AG04450 (cell line): ENCODE measurements at regions not wholly inside any gene's neighbourhood (a gene's known extent, or its start where the extent isn't known, plus 50 kb on each side); places are given as distances from the start of the nearest gene placed in this dataset.

Experiments used
- CTCF ChIA-PET: fragments of 300-600, 350-600 bp; formaldehyde crosslinking; extraction: SDS; loops from one replicate; lab custom pipeline; 2022; ENCODE audit warnings: antibody characterized with exemption, inconsistent platforms; lab: Charles Lee
- POLR2A ChIA-PET: fragments of 350-600 bp; formaldehyde crosslinking; extraction: SDS; loops from one replicate; lab custom pipeline; 2021; ENCODE audit warnings: antibody characterized with exemption, inconsistent platforms; lab: Yijun Ruan, JAX
- DNase-seq: peaks from one replicate; pipeline ENCODE4 v3.0.0-alpha.2; 2011; ENCODE audit warnings: low read depth, low spot score
- H3K27ac ChIP-seq: one replicate; pipeline ENCODE4 v1.5.1; 2012; ENCODE audit warnings: low read depth, low read length, control low read depth
- H3K27me3 ChIP-seq: one replicate; pipeline ENCODE4 v1.6.0; 2012; ENCODE audit warnings: low read length; ENCODE audit not compliant: control insufficient read depth, insufficient read depth
- H3K4me3 ChIP-seq: 2 replicates; pipeline ENCODE4 v1.5.1; 2011; ENCODE audit warnings: mild to moderate bottlenecking, low read depth, low read length, control low read depth
- H3K9me3 ChIP-seq: 2 replicates; pipeline ENCODE4 v1.5.1; 2012; ENCODE audit warnings: low read length; ENCODE audit not compliant: control insufficient read depth, insufficient read depth
- CTCF ChIP-seq: IDR thresholded peaks from 2 replicates; pipeline ENCODE4 v1.5.1; 2011; ENCODE audit warnings: low read depth, low read length, control low read depth, inconsistent platforms

- H3K27me3 ChIP-seq, result peaks cover 26% of the 10 kb centered on the region
- POLR2A ChIA-PET, result no interaction called here
- DNase-seq, result no peak
- H3K9me3 ChIP-seq, result no peaks in the 10 kb centered on the region
- CTCF ChIA-PET, result interaction anchor here (1.7 kb wide), 1 partner anchor 149 kb away, joined by 7 read pairs; no protein-coding TSS in a partner anchor
- no peak overlapping the region for H3K4me3 ChIP-seq
- H3K27ac ChIP-seq, result no peak overlapping the region
- no peak for TF ChIP-seq CTCF
Measured at GRCh38 chr20:51163996-51164600, 141.2 kb upstream of the KCNG1 start.

- peaks cover 37% of the 10 kb centered on the region for H3K27me3 ChIP-seq
Measured at GRCh38 chr20:51162015-51162414, 139.1 kb upstream of the KCNG1 start.

GRCh38 chr20:51160821-51161220 lies 137.9 kb upstream of the KCNG1 start:
- ChIA-PET CTCF (no interaction called here), POLR2A (no interaction called here)
- TF ChIP-seq CTCF, result no peak
- H3K9me3 ChIP-seq, result no peaks in the 10 kb centered on the region
- no peak for DNase-seq
- H3K27ac ChIP-seq, result no peak overlapping the region
- H3K27me3 ChIP-seq, result peaks cover 44% of the 10 kb centered on the region
- no peak overlapping the region for H3K4me3 ChIP-seq

More at GRCh38 chr20:51162015-51162414, 139.1 kb upstream of the KCNG1 start:
- Histone ChIP-seq H3K4me3 (no peak overlapping the region), H3K27ac (no peak overlapping the region), H3K9me3 (no peaks in the 10 kb centered on the region)
- no peak for TF ChIP-seq CTCF
- CTCF ChIA-PET, result interaction anchor here (0.6 kb wide), 1 partner anchor 1988 kb away, joined by 3 read pairs; no protein-coding TSS in a partner anchor
- DNase-seq, result no peak
- POLR2A ChIA-PET, result no interaction called here

GRCh38 chr20:51159981-51160380 lies 137.1 kb upstream of the KCNG1 start:
- Histone ChIP-seq H3K27me3 (peaks cover 39% of the 10 kb centered on the region), H3K27ac (no peak overlapping the region)
- TF ChIP-seq CTCF, result no peak

GRCh38 chr20:51159303-51159702 lies 136.4 kb upstream of the KCNG1 start:
- no peak for DNase-seq
- no peak overlapping the region for H3K4me3 ChIP-seq
- CTCF ChIA-PET, result interaction anchor here (0.5 kb wide), 1 partner anchor 758 kb away, joined by 4 read pairs; no protein-coding TSS in a partner anchor
- no peak for TF ChIP-seq CTCF
- no peaks in the 10 kb centered on the region for H3K9me3 ChIP-seq
- no peak overlapping the region for H3K27ac ChIP-seq
- peaks cover 39% of the 10 kb centered on the region for H3K27me3 ChIP-seq
- POLR2A ChIA-PET, result no interaction called here

More at GRCh38 chr20:51159981-51160380, 137.1 kb upstream of the KCNG1 start:
- Histone ChIP-seq H3K4me3 (no peak overlapping the region), H3K9me3 (no peaks in the 10 kb centered on the region)
- POLR2A ChIA-PET, result no interaction called here
- no peak for DNase-seq
- CTCF ChIA-PET, result interaction anchor here (0.5 kb wide), 1 partner anchor 757 kb away, joined by 4 read pairs; no protein-coding TSS in a partner anchor
